BE2C (cell line): ENCODE measurements at regions not wholly inside any gene's neighbourhood (a gene's known extent, or its start where the extent isn't known, plus 50 kb on each side); places are given as distances from the start of the nearest gene placed in this dataset.

Experiments used
- DNase-seq: peaks from one replicate; pipeline ENCODE4 v3.0.0-alpha.2; 2020
- H3K27me3 ChIP-seq: fragments of 250-450 bp; sonication (Bioruptor Pico); 2 replicates; pipeline ENCODE4 v1.5.1; 2020; ENCODE audit warnings: mild to moderate bottlenecking
- H3K36me3 ChIP-seq: fragments of 250-450 bp; sonication (Bioruptor Pico); 2 replicates; pipeline ENCODE4 v1.5.1; 2020; ENCODE audit warnings: mild to moderate bottlenecking
- H3K4me1 ChIP-seq: fragments of 250-450 bp; sonication (Bioruptor Pico); 2 replicates; pipeline ENCODE4 v1.5.1; 2020
- H3K4me3 ChIP-seq: 2 replicates; pipeline ENCODE4 v1.5.1; 2011; ENCODE audit warnings: low read depth, low read length
- H3K9me3 ChIP-seq: fragments of 250-450 bp; sonication (Bioruptor Pico); 2 replicates; pipeline ENCODE4 v1.5.1; 2020
- TF ChIP-seq, protein P1 (sequence below): IDR thresholded peaks from 2 replicates; pipeline ENCODE4 v1.5.1; 2012; ENCODE audit warnings: mild to moderate bottlenecking, low read depth, low read length

DNA sequence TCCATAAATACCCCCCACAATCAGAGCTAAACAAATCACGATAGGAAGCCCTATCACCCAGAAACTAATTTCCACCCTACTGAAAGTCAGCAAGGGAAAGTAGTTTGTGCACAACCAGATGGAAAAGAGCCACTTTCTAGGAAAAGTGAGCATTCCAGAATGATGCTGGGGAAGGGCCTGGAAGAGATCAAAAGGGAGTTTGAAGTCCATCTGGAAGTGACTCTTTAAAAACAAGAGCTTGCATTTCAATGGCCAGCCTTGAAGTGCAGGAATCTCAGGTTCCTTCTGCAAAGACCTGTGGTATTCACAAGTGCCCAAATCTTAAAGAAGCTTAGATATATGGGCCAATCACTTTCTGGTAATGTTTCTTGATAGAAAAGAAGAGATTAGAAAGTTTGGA lies 97.0 kb upstream of the LDB2 start:
- no peak overlapping the region for H3K4me3 ChIP-seq
- TF ChIP-seq, protein P1, sequence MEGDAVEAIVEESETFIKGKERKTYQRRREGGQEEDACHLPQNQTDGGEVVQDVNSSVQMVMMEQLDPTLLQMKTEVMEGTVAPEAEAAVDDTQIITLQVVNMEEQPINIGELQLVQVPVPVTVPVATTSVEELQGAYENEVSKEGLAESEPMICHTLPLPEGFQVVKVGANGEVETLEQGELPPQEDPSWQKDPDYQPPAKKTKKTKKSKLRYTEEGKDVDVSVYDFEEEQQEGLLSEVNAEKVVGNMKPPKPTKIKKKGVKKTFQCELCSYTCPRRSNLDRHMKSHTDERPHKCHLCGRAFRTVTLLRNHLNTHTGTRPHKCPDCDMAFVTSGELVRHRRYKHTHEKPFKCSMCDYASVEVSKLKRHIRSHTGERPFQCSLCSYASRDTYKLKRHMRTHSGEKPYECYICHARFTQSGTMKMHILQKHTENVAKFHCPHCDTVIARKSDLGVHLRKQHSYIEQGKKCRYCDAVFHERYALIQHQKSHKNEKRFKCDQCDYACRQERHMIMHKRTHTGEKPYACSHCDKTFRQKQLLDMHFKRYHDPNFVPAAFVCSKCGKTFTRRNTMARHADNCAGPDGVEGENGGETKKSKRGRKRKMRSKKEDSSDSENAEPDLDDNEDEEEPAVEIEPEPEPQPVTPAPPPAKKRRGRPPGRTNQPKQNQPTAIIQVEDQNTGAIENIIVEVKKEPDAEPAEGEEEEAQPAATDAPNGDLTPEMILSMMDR = no peak
- H3K27me3 ChIP-seq = no peaks in the 10 kb centered on the region
- DNase-seq = no peak
- no peaks in the 10 kb centered on the region for H3K4me1 ChIP-seq
- H3K36me3 ChIP-seq = no peaks in the 10 kb centered on the region
- H3K9me3 ChIP-seq = no peaks in the 10 kb centered on the region

DNA sequence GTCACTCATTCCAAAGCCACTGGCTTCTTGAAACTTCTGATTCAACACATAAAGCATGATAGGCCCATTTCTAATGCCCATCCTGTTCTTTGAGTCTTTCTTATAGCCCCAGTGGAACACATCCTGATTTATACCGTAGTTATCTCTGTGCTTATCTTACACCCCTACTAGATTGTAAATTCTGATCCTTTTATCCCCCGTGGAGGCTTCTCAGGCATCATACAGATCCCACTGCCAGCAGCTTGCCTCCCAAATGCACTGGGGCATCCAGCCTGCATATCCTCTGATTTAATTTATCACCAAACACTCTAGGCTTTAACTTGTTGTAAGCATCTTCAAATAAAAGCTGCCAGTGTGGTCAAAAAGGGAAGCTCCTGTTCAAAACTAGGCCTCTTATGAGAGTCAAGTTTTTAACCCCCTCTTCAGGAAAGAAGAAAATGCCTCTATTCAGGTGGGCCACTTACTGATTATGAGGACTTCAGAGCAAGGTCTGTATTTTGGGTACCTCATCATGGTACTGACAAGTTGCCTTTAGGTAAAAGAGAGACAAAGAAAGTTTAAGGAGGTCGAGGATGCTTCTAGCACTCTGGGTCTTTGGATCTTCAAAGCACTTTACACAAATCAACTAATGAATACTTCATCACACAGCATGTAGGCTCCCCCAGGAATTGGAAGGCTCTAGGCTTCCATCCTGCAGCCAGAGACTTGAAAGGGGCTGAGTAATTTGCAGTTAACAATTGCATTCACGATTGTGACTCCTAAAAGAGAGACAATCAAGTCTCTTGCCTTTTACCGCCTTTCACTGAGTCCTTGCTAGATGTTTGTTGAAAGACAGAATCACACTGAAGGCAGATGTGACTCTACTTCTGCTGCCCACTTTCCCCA lies 95.8 kb upstream of the LDB2 start:
- no peaks in the 10 kb centered on the region for H3K9me3 ChIP-seq
- H3K27me3 ChIP-seq = no peaks in the 10 kb centered on the region
- no peaks in the 10 kb centered on the region for H3K36me3 ChIP-seq
- TF ChIP-seq, protein P1 = no peak
- DNase-seq = no peak
- no peak overlapping the region for H3K4me3 ChIP-seq
- no peaks in the 10 kb centered on the region for H3K4me1 ChIP-seq

DNA sequence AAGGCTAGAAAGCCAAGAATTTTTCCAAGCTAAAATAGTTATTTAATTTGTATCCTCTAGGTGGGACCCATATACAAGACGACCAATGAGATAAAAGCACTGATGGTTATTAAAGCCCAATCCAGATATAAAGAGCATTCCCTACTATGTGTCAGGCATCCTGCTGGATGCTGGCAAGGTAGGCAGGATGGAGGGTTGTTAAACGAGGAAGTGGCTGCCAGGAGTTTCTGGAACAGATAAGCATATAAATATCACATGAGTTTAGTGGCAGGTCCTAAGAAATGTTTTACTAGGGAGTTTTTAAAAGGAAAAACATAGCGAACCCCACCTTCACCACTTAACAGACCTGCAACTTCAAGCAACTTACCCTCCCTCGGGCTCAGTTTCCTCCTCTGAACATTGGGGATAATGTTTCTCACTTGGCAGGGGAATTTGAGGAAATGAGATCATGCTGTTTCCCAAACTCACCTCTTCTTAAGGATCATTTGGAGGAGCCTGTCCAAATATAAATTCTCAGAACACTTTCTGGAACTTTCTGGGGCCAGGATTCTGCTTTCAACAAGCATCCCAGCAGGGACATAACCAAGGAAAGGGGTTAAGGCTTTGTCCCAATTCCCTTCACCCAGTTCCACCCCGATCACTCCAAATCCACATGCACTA lies 94.3 kb upstream of the LDB2 start:
- no peaks in the 10 kb centered on the region for H3K4me1 ChIP-seq
- no peaks in the 10 kb centered on the region for H3K27me3 ChIP-seq
- no peak for DNase-seq
- H3K36me3 ChIP-seq = no peaks in the 10 kb centered on the region
- TF ChIP-seq, protein P1 = no peak
- no peaks in the 10 kb centered on the region for H3K9me3 ChIP-seq
- no peak overlapping the region for H3K4me3 ChIP-seq

DNA sequence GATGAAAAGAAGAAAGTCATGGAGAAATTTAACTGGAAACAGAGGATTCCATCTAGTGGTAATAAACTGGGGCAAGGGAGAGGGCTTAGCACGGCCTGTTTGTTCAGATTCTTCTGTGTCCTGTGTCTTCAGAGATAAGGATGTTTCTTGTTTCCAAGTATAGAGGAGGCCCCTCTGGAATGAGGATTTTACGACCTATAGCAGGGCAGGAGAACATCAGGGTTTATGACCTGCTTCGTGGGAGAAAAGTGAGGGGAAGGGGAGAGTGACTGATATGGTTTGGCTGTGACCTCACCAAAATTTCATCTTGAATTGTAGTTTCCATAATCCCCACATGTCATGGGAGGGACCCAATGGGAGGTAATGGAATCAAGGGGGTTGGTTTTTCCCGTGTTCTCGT lies 93.0 kb upstream of the LDB2 start:
- no peak overlapping the region for H3K4me3 ChIP-seq
- TF ChIP-seq, protein P1 = no peak
- no peaks in the 10 kb centered on the region for H3K36me3 ChIP-seq
- H3K4me1 ChIP-seq = no peaks in the 10 kb centered on the region
- no peaks in the 10 kb centered on the region for H3K27me3 ChIP-seq
- DNase-seq = no peak
- H3K9me3 ChIP-seq = no peaks in the 10 kb centered on the region

DNA sequence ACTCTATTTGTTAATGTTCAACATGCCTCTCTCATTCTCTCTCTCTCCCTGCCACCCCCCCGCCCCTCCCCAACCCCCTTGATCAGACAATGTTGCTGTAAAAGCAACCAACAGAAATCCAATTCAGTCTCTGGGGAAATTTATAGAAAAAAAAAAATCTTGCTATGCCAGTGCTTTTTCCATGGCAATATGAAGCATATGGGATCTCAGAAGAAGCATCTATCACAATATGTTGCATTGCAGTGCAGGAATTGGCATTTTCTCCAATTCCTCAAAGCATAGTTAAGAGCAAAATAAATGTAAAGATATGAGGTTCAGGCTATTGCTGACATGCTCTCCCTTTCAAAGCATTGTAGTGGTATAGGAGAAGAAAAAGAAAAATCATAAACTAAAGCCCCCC lies 90.9 kb upstream of the LDB2 start:
- Histone ChIP-seq H3K36me3 (no peaks in the 10 kb centered on the region), H3K4me3 (no peak overlapping the region), H3K9me3 (no peaks in the 10 kb centered on the region), H3K27me3 (no peaks in the 10 kb centered on the region), H3K4me1 (no peaks in the 10 kb centered on the region)
- no peak for DNase-seq
- TF ChIP-seq, protein P1 = no peak

DNA sequence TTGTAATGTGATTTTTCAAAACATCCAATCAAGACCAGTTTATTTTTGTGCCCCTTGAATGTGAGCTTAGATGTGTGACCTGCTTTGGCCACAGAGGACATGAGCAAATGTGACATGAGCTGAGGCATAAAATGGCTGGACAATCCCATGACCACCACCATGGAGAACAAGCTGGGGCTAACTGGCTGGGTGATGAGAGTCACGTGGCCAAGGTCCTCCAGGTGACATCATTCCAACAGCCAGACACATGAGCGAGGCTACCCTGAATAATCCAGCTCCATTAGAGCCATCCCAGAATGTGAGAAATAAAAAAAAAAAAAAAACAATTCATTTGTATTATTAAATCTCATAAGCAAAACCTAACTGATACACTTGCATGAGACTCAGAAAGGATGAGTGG lies 90.4 kb upstream of the LDB2 start:
- TF ChIP-seq, protein P1 = no peak
- no peak overlapping the region for H3K4me3 ChIP-seq
- no peaks in the 10 kb centered on the region for H3K27me3 ChIP-seq
- no peak for DNase-seq
- H3K4me1 ChIP-seq = no peaks in the 10 kb centered on the region
- H3K36me3 ChIP-seq = no peaks in the 10 kb centered on the region
- no peaks in the 10 kb centered on the region for H3K9me3 ChIP-seq
